HTR-8/SVneo (cell line): ENCODE measurements at regions not wholly inside any gene's neighbourhood (a gene's known extent, or its start where the extent isn't known, plus 50 kb on each side); places are given as distances from the start of the nearest gene placed in this dataset.
"Not testable (repeated sequence)": the region's sequence is repeated elsewhere in the genome, so short reads cannot be mapped to it uniquely, and the experiment has no call there.

Source experiments
- DNase-seq: peaks from one replicate; pipeline ENCODE4 v3.0.0; 2011; ENCODE audit warnings: low spot score, mixed read lengths; ENCODE audit not compliant: insufficient read length
- FAIRE-seq: peaks from 2 replicates; lab custom pipeline; 2011; peaks lifted over from hg19 to GRCh38; lab: Jason Lieb, UNC

GRCh38 chr4:189655817-189656216 lies 284.9 kb upstream of the FRG1 start:
- not testable (repeated sequence) for DNase-seq, FAIRE-seq

GRCh38 chr4:189656641-189657040 lies 284.0 kb upstream of the FRG1 start:
- FAIRE-seq, result no peak
- DNase-seq, result no peak

- not testable (repeated sequence) for FAIRE-seq, DNase-seq
These were observed 282.4 kb upstream of the FRG1 start for GRCh38 chr4:189658259-189658658.

GRCh38 chr4:189658831-189659230 lies 281.8 kb upstream of the FRG1 start:
- not testable (repeated sequence) for FAIRE-seq, DNase-seq

GRCh38 chr4:189659287-189659686 lies 281.4 kb upstream of the FRG1 start:
- DNase-seq (no peak), FAIRE-seq (no peak)

GRCh38 chr4:189660722-189661360 lies 279.8 kb upstream of the FRG1 start:
- FAIRE-seq, result no peak
- no peak for DNase-seq

- DNase-seq (no peak), FAIRE-seq (no peak)
These were observed 275.9 kb upstream of the FRG1 start for GRCh38 chr4:189664693-189665250.

GRCh38 chr4:189665712-189666305 lies 274.9 kb upstream of the FRG1 start:
- FAIRE-seq, DNase-seq: not testable (repeated sequence)

- FAIRE-seq, DNase-seq: not testable (repeated sequence)
These were observed 273.3 kb upstream of the FRG1 start for GRCh38 chr4:189667386-189667785.

- not testable (repeated sequence) for FAIRE-seq, DNase-seq
These were observed 242.9 kb upstream of the FRG1 start for GRCh38 chr4:189697675-189698245.

- FAIRE-seq, DNase-seq: not testable (repeated sequence)
These were observed 237.7 kb upstream of the FRG1 start for GRCh38 chr4:189703000-189703399.

- DNase-seq, FAIRE-seq: not testable (repeated sequence)
These were observed 233.9 kb upstream of the FRG1 start for GRCh38 chr4:189706821-189707220.

- DNase-seq, FAIRE-seq: not testable (repeated sequence)
These were observed 233.4 kb upstream of the FRG1 start for GRCh38 chr4:189707227-189707626.

- DNase-seq, FAIRE-seq: not testable (repeated sequence)
These were observed 228.7 kb upstream of the FRG1 start for GRCh38 chr4:189711956-189712355.

- FAIRE-seq, DNase-seq: not testable (repeated sequence)
These were observed 219.4 kb upstream of the FRG1 start for GRCh38 chr4:189721016-189721993.

GRCh38 chr4:189722324-189723003 lies 218.2 kb upstream of the FRG1 start:
- not testable (repeated sequence) for DNase-seq, FAIRE-seq

- not testable (repeated sequence) for FAIRE-seq
These were observed 212.6 kb upstream of the FRG1 start for GRCh38 chr4:189727982-189728638.

GRCh38 chr4:189731989-189732388 lies 208.7 kb upstream of the FRG1 start:
- not testable (repeated sequence) for FAIRE-seq, DNase-seq

More at GRCh38 chr4:189727982-189728638, 212.6 kb upstream of the FRG1 start:
- DNase-seq, result not testable (repeated sequence)

GRCh38 chr4:189733507-189733906 lies 207.2 kb upstream of the FRG1 start:
- not testable (repeated sequence) for DNase-seq, FAIRE-seq
